Common myeloid progenitor, CD34-positive (primary cell): ENCODE measurements at regions not wholly inside any gene's neighbourhood (a gene's known extent, or its start where the extent isn't known, plus 50 kb on each side); places are given as distances from the start of the nearest gene placed in this dataset.

ENCODE experiments used
- CTCF ChIA-PET: fragments of 350-600 bp; sonication (Branson Sonifier 250); formaldehyde crosslinking; loops from one replicate; lab custom pipeline; 2021; ENCODE audit warnings: antibody characterized with exemption; lab: Charles Lee
- POLR2A ChIA-PET: fragments of 350-600 bp; sonication (Branson Sonifier 250); formaldehyde crosslinking; loops from one replicate; lab custom pipeline; 2021; ENCODE audit warnings: antibody characterized with exemption; lab: Charles Lee
- DNase-seq, 3 donors: peaks; one replicate each; pipeline versions ENCODE4 v3.0.0 to v3.0.0-alpha.2; 2013
- H3K27ac ChIP-seq, 2 experiments: 1 replicate in 1 of 2; 2 replicates in 1 of 2; pipeline ENCODE4 v1.7.0; 2013; ENCODE audit warnings: inconsistent platforms in 2 of 2, low read length in 2 of 2, mild to moderate bottlenecking in 2 of 2, low read depth in 1 of 2, moderate library complexity in 1 of 2; ENCODE audit not compliant: severe bottlenecking in 2 of 2, insufficient read depth in 1 of 2, poor library complexity in 1 of 2
- H3K27me3 ChIP-seq, 5 experiments: replicated peaks in 2 of 5; 1 replicate in 3 of 5; 2 replicates in 2 of 5; pipeline versions ENCODE4 v1.6.1 to v1.7.0; 2013; ENCODE audit warnings: low read length in 4 of 5, mild to moderate bottlenecking in 2 of 5, moderate library complexity in 2 of 5, inconsistent platforms in 1 of 5; ENCODE audit not compliant: insufficient read depth in 5 of 5, control insufficient read depth in 4 of 5
- H3K36me3 ChIP-seq, 4 experiments: 1 replicate in 2 of 4; 2 replicates in 2 of 4; pipeline versions ENCODE4 v1.6.1 to v1.7.0; 2013; ENCODE audit warnings: low read length in 3 of 4, control low read depth in 1 of 4, mild to moderate bottlenecking in 1 of 4; ENCODE audit not compliant: control insufficient read depth in 4 of 4, insufficient read depth in 4 of 4
- H3K4me1 ChIP-seq, 4 experiments: 1 replicate in 3 of 4; 2 replicates in 1 of 4; pipeline versions ENCODE4 v1.6.1 to v1.7.1; 2013; ENCODE audit warnings: low read length in 3 of 4, mild to moderate bottlenecking in 3 of 4, control low read depth in 1 of 4, inconsistent platforms in 1 of 4, moderate library complexity in 1 of 4; ENCODE audit not compliant: control insufficient read depth in 4 of 4, insufficient read depth in 4 of 4; ENCODE audit errors: control extremely low read depth in 1 of 4
- H3K4me3 ChIP-seq, 7 experiments: 1 replicate in 4 of 7; 2 replicates in 3 of 7; pipeline versions ENCODE4 v1.5.1 to v1.7.0; 2013; ENCODE audit warnings: mild to moderate bottlenecking in 7 of 7, low read length in 6 of 7, moderate library complexity in 6 of 7, inconsistent platforms in 2 of 7, low read depth in 2 of 7, control low read depth in 1 of 7; ENCODE audit not compliant: insufficient read depth in 4 of 7, control insufficient read depth in 1 of 7; ENCODE audit errors: extremely low read depth in 1 of 7
- H3K9me3 ChIP-seq, 5 experiments: 1 replicate in 4 of 5; 2 replicates in 1 of 5; pipeline versions ENCODE4 v1.6.1 to v1.7.1; 2013; ENCODE audit warnings: low read length in 4 of 5, mild to moderate bottlenecking in 2 of 5, inconsistent platforms in 1 of 5, low read depth in 1 of 5, moderate library complexity in 1 of 5; ENCODE audit not compliant: control insufficient read depth in 4 of 5, insufficient read depth in 2 of 5; ENCODE audit errors: control extremely low read depth in 1 of 5
- WGBS: methylation state at CpG from one replicate; pipeline ENCODE4 v1.1.5; 2013; ENCODE audit not compliant: insufficient coverage; 5-methylcytosine and 5-hydroxymethylcytosine counted together

GRCh38 chr2:23026671-23027070, 358.3 kb upstream of the KLHL29 start:
- Histone ChIP-seq H3K9me3 (no peaks in the 10 kb centered on the region), H3K4me1 (no peaks in the 10 kb centered on the region), H3K4me3 (no peak overlapping the region), H3K27ac (no peak overlapping the region), H3K36me3 (no peaks in the 10 kb centered on the region), H3K27me3 (peaks cover 0 to 6% (median 0%) of the 10 kb centered on the region in 5 experiments)
- WGBS: 80% methylated on average over 3 of the region's 4 CpGs
- ChIA-PET CTCF (no interaction called here), POLR2A (no interaction called here)
- DNase-seq: no peak

- Histone ChIP-seq H3K4me3 (no peak overlapping the region), H3K36me3 (no peaks in the 10 kb centered on the region), H3K27me3 (peaks cover 0 to 6% (median 0%) of the 10 kb centered on the region in 5 experiments), H3K4me1 (no peaks in the 10 kb centered on the region), H3K9me3 (no peaks in the 10 kb centered on the region), H3K27ac (no peak overlapping the region)
- no peak for DNase-seq
- ChIA-PET POLR2A (no interaction called here), CTCF (no interaction called here)
- WGBS: 91% methylated on average over 1 of the region's 1 CpG
Measured at GRCh38 chr2:23027396-23027795, 357.6 kb upstream of the KLHL29 start.

- Histone ChIP-seq H3K9me3 (no peaks in the 10 kb centered on the region), H3K36me3 (no peaks in the 10 kb centered on the region), H3K4me1 (no peaks in the 10 kb centered on the region), H3K4me3 (no peak overlapping the region), H3K27ac (no peak overlapping the region), H3K27me3 (peaks cover 0 to 6% (median 0%) of the 10 kb centered on the region in 5 experiments)
- ChIA-PET CTCF (no interaction called here), POLR2A (no interaction called here)
- DNase-seq: no peak
- 100% methylated on average over 1 of the region's 3 CpGs for WGBS
Measured at GRCh38 chr2:23028106-23028505, 356.9 kb upstream of the KLHL29 start.

GRCh38 chr2:23029111-23029510, 355.9 kb upstream of the KLHL29 start:
- CTCF ChIA-PET: no interaction called here
- WGBS: 93% methylated on average over 3 of the region's 5 CpGs
- Histone ChIP-seq H3K9me3 (no peaks in the 10 kb centered on the region), H3K27me3 (peaks cover 0 to 6% (median 0%) of the 10 kb centered on the region in 5 experiments), H3K36me3 (no peaks in the 10 kb centered on the region), H3K27ac (no peak overlapping the region), H3K4me1 (no peaks in the 10 kb centered on the region), H3K4me3 (no peak overlapping the region)
- DNase-seq: no peak
- POLR2A ChIA-PET: no interaction called here

- WGBS: 94% methylated on average over 5 of the region's 5 CpGs
- CTCF ChIA-PET: no interaction called here
- POLR2A ChIA-PET: no interaction called here
Measured at GRCh38 chr2:23029951-23030350, 355.0 kb upstream of the KLHL29 start.

GRCh38 chr2:23034996-23035395, 350.0 kb upstream of the KLHL29 start:
- Histone ChIP-seq H3K36me3 (no peaks in the 10 kb centered on the region), H3K27me3 (no peaks in the 10 kb centered on the region), H3K27ac (no peak overlapping the region), H3K4me3 (no peak overlapping the region), H3K4me1 (no peaks in the 10 kb centered on the region), H3K9me3 (no peaks in the 10 kb centered on the region)
- ChIA-PET CTCF (no interaction called here), POLR2A (no interaction called here)
- 75% methylated on average over 2 of the region's 3 CpGs for WGBS
- no peak for DNase-seq

More at GRCh38 chr2:23029951-23030350, 355.0 kb upstream of the KLHL29 start:
- no peak for DNase-seq
- Histone ChIP-seq H3K27me3 (peaks cover 0 to 6% (median 0%) of the 10 kb centered on the region in 5 experiments), H3K27ac (no peak overlapping the region), H3K4me3 (no peak overlapping the region), H3K9me3 (no peaks in the 10 kb centered on the region), H3K4me1 (no peaks in the 10 kb centered on the region), H3K36me3 (no peaks in the 10 kb centered on the region)

GRCh38 chr2:23036629-23037028, 348.4 kb upstream of the KLHL29 start:
- Histone ChIP-seq H3K27ac (no peak overlapping the region), H3K36me3 (no peaks in the 10 kb centered on the region), H3K4me3 (no peak overlapping the region), H3K9me3 (no peaks in the 10 kb centered on the region), H3K4me1 (no peaks in the 10 kb centered on the region), H3K27me3 (peaks cover 0 to 2% (median 0%) of the 10 kb centered on the region in 5 experiments)
- 74% methylated on average over 2 of the region's 2 CpGs for WGBS
- POLR2A ChIA-PET: no interaction called here
- DNase-seq: no peak
- CTCF ChIA-PET: no interaction called here
